MCF 10A (cell line): ENCODE measurements at regions not wholly inside any gene's neighbourhood (a gene's known extent, or its start where the extent isn't known, plus 50 kb on each side); places are given as distances from the start of the nearest gene placed in this dataset.

Experiments used
- BruUV-seq: library from RNA; stranded (reverse); fragments of 400-500 nt; replicated peaks from 2 replicates; lab custom pipeline; 2021; lab: Mats Ljungman, UMichigan
- CTCF ChIA-PET: fragments of 300-600 bp; sonication (Branson Sonifier 250); formaldehyde crosslinking; extraction: SDS; loops from one replicate; lab custom pipeline; 2021; ENCODE audit warnings: antibody characterized with exemption, inconsistent platforms; lab: Yijun Ruan, JAX
- POLR2A ChIA-PET: fragments of 300-600, 350-650 bp; sonication (Branson Sonifier 250); formaldehyde crosslinking; extraction: SDS; loops from one replicate; lab custom pipeline; 2020; ENCODE audit warnings: antibody characterized with exemption, inconsistent platforms; lab: Yijun Ruan, JAX
- DNase-seq: peaks from one replicate; pipeline ENCODE4 v3.0.0-alpha.2; 2018; ENCODE audit not compliant: unreplicated experiment
- H3K27ac Mint-ChIP-seq: one replicate; pipeline ENCODE4 v1.8.0; 2022; ENCODE audit warnings: mild to moderate bottlenecking, low read depth, mixed read lengths; ENCODE audit not compliant: unreplicated experiment
- H3K27me3 Mint-ChIP-seq: one replicate; pipeline ENCODE4 v1.8.0; 2022; ENCODE audit warnings: mixed read lengths; ENCODE audit not compliant: insufficient read depth, unreplicated experiment
- H3K36me3 Mint-ChIP-seq: one replicate; pipeline ENCODE4 v1.8.0; 2022; ENCODE audit warnings: mild to moderate bottlenecking, moderate library complexity, mixed read lengths; ENCODE audit not compliant: insufficient read depth, unreplicated experiment
- H3K4me1 Mint-ChIP-seq: one replicate; pipeline ENCODE4 v1.8.0; 2022; ENCODE audit warnings: mixed read lengths; ENCODE audit not compliant: insufficient read depth, unreplicated experiment
- H3K4me3 Mint-ChIP-seq: one replicate; pipeline ENCODE4 v1.8.0; 2022; ENCODE audit warnings: mild to moderate bottlenecking, moderate library complexity, mixed read lengths; ENCODE audit not compliant: unreplicated experiment
- H3K9me3 Mint-ChIP-seq: one replicate; pipeline ENCODE4 v1.8.0; 2022; ENCODE audit warnings: mixed read lengths; ENCODE audit not compliant: unreplicated experiment
- CTCF ChIP-seq: fragments of 200-600 bp; IDR thresholded peaks from one replicate; pipeline ENCODE4 v1.8.0; 2022; ENCODE audit warnings: antibody characterized with exemption, mild to moderate bottlenecking; ENCODE audit not compliant: unreplicated experiment
- intact Hi-C: fragments of 100-400 bp; cut with micrococcal nuclease; formaldehyde crosslinking; loops from 2 replicates; pipeline ENCODE4 v1.14.1; 2022

- no peak overlapping the region for H3K4me3 Mint-ChIP-seq
- DNase-seq: no peak
- ChIA-PET CTCF (no interaction called here), POLR2A (no interaction called here)
- H3K27me3 Mint-ChIP-seq: no peaks in the 10 kb centered on the region
- peaks cover under 1% of the 10 kb centered on the region for H3K9me3 Mint-ChIP-seq
- no peak for TF ChIP-seq CTCF
- no peaks in the 10 kb centered on the region for H3K36me3 Mint-ChIP-seq
- intact Hi-C loops: no loop called here
- BruUV-seq: no TSS peak
- no peak overlapping the region for H3K27ac Mint-ChIP-seq
- no peaks in the 10 kb centered on the region for H3K4me1 Mint-ChIP-seq
Observed at GRCh38 chr1:72757843-72758242, 475.5 kb upstream of the NEGR1 start.

- Mint-ChIP-seq H3K9me3 (no peaks in the 10 kb centered on the region), H3K27me3 (no peaks in the 10 kb centered on the region), H3K4me3 (no peak overlapping the region), H3K4me1 (no peaks in the 10 kb centered on the region), H3K27ac (no peak overlapping the region), H3K36me3 (no peaks in the 10 kb centered on the region)
- TF ChIP-seq CTCF: no peak
- POLR2A ChIA-PET: no interaction called here
- CTCF ChIA-PET: no interaction called here
- no peak for DNase-seq
- no TSS peak for BruUV-seq
- intact Hi-C loops: no loop called here
Observed at GRCh38 chr1:72745413-72745812, 463.1 kb upstream of the NEGR1 start.

- BruUV-seq: no TSS peak
- intact Hi-C loops: no loop called here
- H3K27me3 Mint-ChIP-seq: no peaks in the 10 kb centered on the region
- no peak overlapping the region for H3K4me3 Mint-ChIP-seq
- DNase-seq: no peak
- CTCF ChIA-PET: no interaction called here
- POLR2A ChIA-PET: no interaction called here
- no peaks in the 10 kb centered on the region for H3K4me1 Mint-ChIP-seq
- no peak for TF ChIP-seq CTCF
- no peaks in the 10 kb centered on the region for H3K9me3 Mint-ChIP-seq
- no peaks in the 10 kb centered on the region for H3K36me3 Mint-ChIP-seq
- H3K27ac Mint-ChIP-seq: no peak overlapping the region
Observed at GRCh38 chr1:72734415-72734814, 452.1 kb upstream of the NEGR1 start.

GRCh38 chr1:72724951-72725861, 442.9 kb upstream of the NEGR1 start:
- no peak for TF ChIP-seq CTCF
- BruUV-seq: no TSS peak
- no peak for DNase-seq
- no peak overlapping the region for H3K4me3 Mint-ChIP-seq
- ChIA-PET POLR2A (no interaction called here), CTCF (interaction anchor here (0.6 to 1.1 kb wide), 3 partner anchors 22 to 375 kb away, joined by 3 to 5 read pairs (median 3); no protein-coding TSS in a partner anchor)
- intact Hi-C loops: no loop called here
- no peaks in the 10 kb centered on the region for H3K9me3 Mint-ChIP-seq
- no peaks in the 10 kb centered on the region for H3K27me3 Mint-ChIP-seq
- H3K4me1 Mint-ChIP-seq: no peaks in the 10 kb centered on the region
- H3K36me3 Mint-ChIP-seq: no peaks in the 10 kb centered on the region
- H3K27ac Mint-ChIP-seq: no peak overlapping the region
